ENCODE measurements at regions not wholly inside any gene's neighbourhood (a gene's known extent, or its start where the extent isn't known, plus 50 kb on each side); places are given as distances from the start of the nearest gene placed in this dataset.

DNA sequence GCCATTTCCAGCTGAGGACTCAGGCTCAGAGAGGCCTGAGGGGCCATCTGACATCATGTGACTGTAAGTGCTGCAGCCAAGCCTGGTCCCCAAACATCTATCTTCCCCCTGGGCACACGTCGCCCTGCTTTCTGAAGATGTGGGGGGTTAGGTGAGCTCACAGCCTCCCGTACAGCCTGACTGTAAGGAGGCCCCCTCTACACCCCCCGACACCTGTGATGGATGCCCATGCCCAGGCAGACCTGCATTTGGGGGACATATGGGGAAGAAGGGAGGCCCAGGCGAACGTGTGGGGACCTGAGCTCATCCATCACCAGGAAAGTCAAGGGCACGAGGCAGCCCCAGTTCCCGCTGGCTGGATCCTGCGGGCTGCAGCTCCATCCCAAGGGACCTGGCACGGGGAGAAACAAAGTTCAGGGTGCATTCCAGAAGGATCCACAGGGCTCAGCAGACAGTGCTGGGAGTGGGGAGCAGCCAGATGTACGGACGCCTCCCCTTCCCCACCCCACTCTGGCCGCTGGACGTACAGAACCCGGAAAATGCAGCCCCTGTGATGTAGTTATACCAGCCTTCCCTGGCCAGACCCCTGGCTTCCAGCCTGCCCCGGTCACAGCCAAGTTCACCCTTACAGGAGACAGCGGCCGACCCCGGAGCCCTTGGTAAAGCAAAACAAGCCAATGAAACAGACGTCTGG lies 1431.4 kb downstream of the BRD1 start:
- TF ChIP-seq, protein P1, sequence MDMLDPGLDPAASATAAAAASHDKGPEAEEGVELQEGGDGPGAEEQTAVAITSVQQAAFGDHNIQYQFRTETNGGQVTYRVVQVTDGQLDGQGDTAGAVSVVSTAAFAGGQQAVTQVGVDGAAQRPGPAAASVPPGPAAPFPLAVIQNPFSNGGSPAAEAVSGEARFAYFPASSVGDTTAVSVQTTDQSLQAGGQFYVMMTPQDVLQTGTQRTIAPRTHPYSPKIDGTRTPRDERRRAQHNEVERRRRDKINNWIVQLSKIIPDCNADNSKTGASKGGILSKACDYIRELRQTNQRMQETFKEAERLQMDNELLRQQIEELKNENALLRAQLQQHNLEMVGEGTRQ (IDR thresholded peaks at IDR 0.05; ENCODE audit: low read depth, low read length), result no peak
- TF ChIP-seq, protein P1 (CRISPR knock-in tag; IDR thresholded peaks at IDR 0.05; ENCODE audit: borderline replicate concordance), result no peak
- TF ChIP-seq ERF (CRISPR knock-in tag; IDR thresholded peaks at IDR 0.05), result no peak
- TF ChIP-seq, protein P2, sequence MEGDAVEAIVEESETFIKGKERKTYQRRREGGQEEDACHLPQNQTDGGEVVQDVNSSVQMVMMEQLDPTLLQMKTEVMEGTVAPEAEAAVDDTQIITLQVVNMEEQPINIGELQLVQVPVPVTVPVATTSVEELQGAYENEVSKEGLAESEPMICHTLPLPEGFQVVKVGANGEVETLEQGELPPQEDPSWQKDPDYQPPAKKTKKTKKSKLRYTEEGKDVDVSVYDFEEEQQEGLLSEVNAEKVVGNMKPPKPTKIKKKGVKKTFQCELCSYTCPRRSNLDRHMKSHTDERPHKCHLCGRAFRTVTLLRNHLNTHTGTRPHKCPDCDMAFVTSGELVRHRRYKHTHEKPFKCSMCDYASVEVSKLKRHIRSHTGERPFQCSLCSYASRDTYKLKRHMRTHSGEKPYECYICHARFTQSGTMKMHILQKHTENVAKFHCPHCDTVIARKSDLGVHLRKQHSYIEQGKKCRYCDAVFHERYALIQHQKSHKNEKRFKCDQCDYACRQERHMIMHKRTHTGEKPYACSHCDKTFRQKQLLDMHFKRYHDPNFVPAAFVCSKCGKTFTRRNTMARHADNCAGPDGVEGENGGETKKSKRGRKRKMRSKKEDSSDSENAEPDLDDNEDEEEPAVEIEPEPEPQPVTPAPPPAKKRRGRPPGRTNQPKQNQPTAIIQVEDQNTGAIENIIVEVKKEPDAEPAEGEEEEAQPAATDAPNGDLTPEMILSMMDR (CRISPR knock-in tag; IDR thresholded peaks at IDR 0.05), result no peak
- TF ChIP-seq EZH2 (conservative IDR thresholded peaks at IDR 0.05; ENCODE audit: low read depth, low read length), result no peak
- TF ChIP-seq NR2C2 (CRISPR knock-in tag; IDR thresholded peaks at IDR 0.05; ENCODE audit: borderline replicate concordance), result no peak
- no peak for TF ChIP-seq NR1H2 (CRISPR knock-in tag; IDR thresholded peaks at IDR 0.05; ENCODE audit: borderline replicate concordance, low read depth)
- TF ChIP-seq MXI1 (IDR thresholded peaks at IDR 0.05; ENCODE audit: borderline replicate concordance, low read depth, low read length), result no peak
- TF ChIP-seq BRCA1 (CRISPR knock-in tag; IDR thresholded peaks at IDR 0.05), result no peak

All from HepG2 (cell line).